ENCODE measurements at regions not wholly inside any gene's neighbourhood (a gene's known extent, or its start where the extent isn't known, plus 50 kb on each side); places are given as distances from the start of the nearest gene placed in this dataset.

GRCh38 chr2:139518321-139518720 lies 738.1 kb upstream of the NXPH2 start:
- no peak for TF ChIP-seq CTCF (IDR thresholded peaks at IDR 0.05)
- no peak for TF ChIP-seq REST (IDR thresholded peaks at IDR 0.05; ENCODE audit: insufficient read depth in 1 of 2, low read depth in 2 of 2, low read length in 1 of 2)
